OCI-LY7 (cell line): ENCODE measurements at regions not wholly inside any gene's neighbourhood (a gene's known extent, or its start where the extent isn't known, plus 50 kb on each side); places are given as distances from the start of the nearest gene placed in this dataset.

Source experiments
- BruUV-seq: library from RNA; stranded (reverse); fragments of 400-500 nt; replicated peaks from 2 replicates; lab custom pipeline; 2021; lab: Mats Ljungman, UMichigan
- CTCF ChIA-PET: fragments of 300-600 bp; sonication (Branson Sonifier 250); formaldehyde crosslinking; loops from one replicate; lab custom pipeline; 2022; ENCODE audit warnings: antibody characterized with exemption; ENCODE audit not compliant: unreplicated experiment; lab: Charles Lee
- POLR2A ChIA-PET: fragments of 300-600 bp; sonication (Branson Sonifier 250); formaldehyde crosslinking; loops from one replicate; lab custom pipeline; 2022; ENCODE audit warnings: antibody characterized with exemption; lab: Charles Lee
- DNase-seq: peaks from one replicate; pipeline ENCODE4 v3.0.0-alpha.2; 2015; ENCODE audit warnings: low spot score
- H2AFZ ChIP-seq: fragments of 200-600 bp; sonication (generic), shearing (Covaris generic); 2 replicates; pipeline ENCODE4 v1.6.1; 2014; ENCODE audit warnings: mild to moderate bottlenecking, antibody characterized with exemption, low read length, moderate library complexity
- H3K27ac ChIP-seq: fragments of 200-600 bp; sonication (generic); 2 replicates; pipeline ENCODE4 v1.5.1; 2014; ENCODE audit warnings: mixed run types, low read depth, mild to moderate bottlenecking, moderate library complexity, low read length, inconsistent platforms; ENCODE audit not compliant: poor library complexity, severe bottlenecking
- H3K36me3 ChIP-seq: fragments of 200-600 bp; sonication (generic); 2 replicates; pipeline ENCODE4 v1.6.1; 2014; ENCODE audit warnings: mild to moderate bottlenecking, antibody characterized with exemption, low read length, moderate library complexity, mixed read lengths; ENCODE audit not compliant: insufficient read depth
- H3K4me1 ChIP-seq: fragments of 200-600 bp; sonication (generic); 2 replicates; pipeline ENCODE4 v1.5.1; 2014; ENCODE audit warnings: mild to moderate bottlenecking, low read length; ENCODE audit not compliant: insufficient read depth, poor library complexity, severe bottlenecking
- H3K4me2 ChIP-seq: fragments of 200-600 bp; sonication (generic); 2 replicates; pipeline ENCODE4 v1.6.1; 2014; ENCODE audit warnings: mild to moderate bottlenecking, low read length
- H3K4me3 ChIP-seq: fragments of 200-600 bp; sonication (generic); 2 replicates; pipeline ENCODE4 v1.5.1; 2014; ENCODE audit warnings: mild to moderate bottlenecking, low read depth, low read length; ENCODE audit not compliant: poor library complexity, severe bottlenecking
- H3K79me2 ChIP-seq: fragments of 200-600 bp; sonication (generic); 2 replicates; pipeline ENCODE4 v1.6.1; 2016; ENCODE audit warnings: low read depth, mild to moderate bottlenecking, low read length, moderate library complexity, mixed read lengths; ENCODE audit not compliant: insufficient read depth
- H3K9me2 ChIP-seq: fragments of 200-600 bp; sonication (generic); 2 replicates; pipeline ENCODE4 v1.6.1; 2016; ENCODE audit warnings: mild to moderate bottlenecking, low read length, mixed read lengths; ENCODE audit not compliant: insufficient read depth
- H3K9me3 ChIP-seq: fragments of 200-600 bp; sonication (generic); 2 replicates; pipeline ENCODE4 v1.6.1; 2014; ENCODE audit warnings: mild to moderate bottlenecking, mixed run types, low read length, mixed read lengths
- H4K20me1 ChIP-seq: fragments of 200-600 bp; sonication (generic); 2 replicates; pipeline ENCODE4 v1.6.1; 2014; ENCODE audit warnings: mild to moderate bottlenecking, antibody characterized with exemption, low read length, moderate library complexity, mixed read lengths; ENCODE audit not compliant: insufficient read depth
- EZH2phosphoT487 ChIP-seq: fragments of 200-600 bp; sonication (generic); IDR thresholded peaks from 2 replicates; pipeline ENCODE4 v1.6.1; 2018; ENCODE audit warnings: low read depth, borderline replicate concordance, mild to moderate bottlenecking, mixed run types, antibody characterized with exemption, low read length, moderate library complexity, mixed read lengths
- intact Hi-C: fragments of 100-400 bp; cut with micrococcal nuclease; formaldehyde crosslinking; loops from one replicate; pipeline ENCODE4 v1.10.0; 2022; ENCODE audit not compliant: unreplicated experiment
- TF ChIP-seq, protein P1 (sequence below): fragments of 200-600 bp; sonication (generic); conservative IDR thresholded peaks from 2 replicates; pipeline ENCODE4 v1.5.1; 2014; ENCODE audit warnings: mild to moderate bottlenecking, antibody characterized with exemption, low read length, moderate library complexity, mixed read lengths

DNA sequence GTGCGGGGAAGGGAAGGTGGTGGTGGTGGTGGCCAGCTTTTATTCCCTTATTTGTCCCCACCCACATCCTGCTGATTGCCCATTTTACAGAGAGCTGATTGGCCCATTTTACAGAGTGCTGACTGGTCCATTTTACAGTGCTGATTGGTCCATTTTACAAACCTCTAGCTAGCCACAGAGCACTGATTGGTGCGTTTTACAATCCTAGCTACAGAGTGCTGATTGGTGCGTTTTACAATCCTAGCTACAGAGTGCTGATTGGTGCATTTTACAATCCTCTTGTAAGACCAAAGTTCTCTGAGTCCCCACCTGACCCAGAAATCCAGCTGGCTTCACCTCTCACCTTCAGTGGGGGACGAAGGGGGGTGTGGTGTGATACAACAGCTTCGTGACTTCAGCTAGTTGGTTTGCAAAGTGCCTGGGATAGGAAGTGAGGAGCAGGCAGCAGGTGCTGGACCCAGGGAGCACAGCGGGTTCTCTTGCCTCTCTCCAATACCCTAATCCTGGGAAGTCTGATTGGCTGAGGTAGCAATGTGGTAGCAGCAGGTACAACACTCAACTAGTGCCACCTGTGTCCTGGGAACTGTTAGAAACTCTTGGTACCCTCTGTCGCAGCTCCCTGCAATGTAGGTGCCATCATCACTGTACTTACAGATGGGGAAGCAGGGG lies 92.1 kb downstream of the BARX1 start:
- TF ChIP-seq EZH2phosphoT487 = no peak
- TF ChIP-seq, protein P1, sequence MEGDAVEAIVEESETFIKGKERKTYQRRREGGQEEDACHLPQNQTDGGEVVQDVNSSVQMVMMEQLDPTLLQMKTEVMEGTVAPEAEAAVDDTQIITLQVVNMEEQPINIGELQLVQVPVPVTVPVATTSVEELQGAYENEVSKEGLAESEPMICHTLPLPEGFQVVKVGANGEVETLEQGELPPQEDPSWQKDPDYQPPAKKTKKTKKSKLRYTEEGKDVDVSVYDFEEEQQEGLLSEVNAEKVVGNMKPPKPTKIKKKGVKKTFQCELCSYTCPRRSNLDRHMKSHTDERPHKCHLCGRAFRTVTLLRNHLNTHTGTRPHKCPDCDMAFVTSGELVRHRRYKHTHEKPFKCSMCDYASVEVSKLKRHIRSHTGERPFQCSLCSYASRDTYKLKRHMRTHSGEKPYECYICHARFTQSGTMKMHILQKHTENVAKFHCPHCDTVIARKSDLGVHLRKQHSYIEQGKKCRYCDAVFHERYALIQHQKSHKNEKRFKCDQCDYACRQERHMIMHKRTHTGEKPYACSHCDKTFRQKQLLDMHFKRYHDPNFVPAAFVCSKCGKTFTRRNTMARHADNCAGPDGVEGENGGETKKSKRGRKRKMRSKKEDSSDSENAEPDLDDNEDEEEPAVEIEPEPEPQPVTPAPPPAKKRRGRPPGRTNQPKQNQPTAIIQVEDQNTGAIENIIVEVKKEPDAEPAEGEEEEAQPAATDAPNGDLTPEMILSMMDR = no peak
- H3K4me2 ChIP-seq = no peak overlapping the region
- POLR2A ChIA-PET = interaction anchor here (0.6 kb wide), 1 partner anchor 65 kb away, joined by 3 read pairs; no protein-coding TSS in a partner anchor
- no peaks in the 10 kb centered on the region for H4K20me1 ChIP-seq
- H3K4me3 ChIP-seq = no peak overlapping the region
- no peaks in the 10 kb centered on the region for H3K9me2 ChIP-seq
- no peak overlapping the region for H3K27ac ChIP-seq
- no peaks in the 10 kb centered on the region for H3K36me3 ChIP-seq
- H2AFZ ChIP-seq = no peak overlapping the region
- no TSS peak for BruUV-seq
- H3K79me2 ChIP-seq = no peaks in the 10 kb centered on the region
- intact Hi-C loops = no loop called here
- H3K4me1 ChIP-seq = no peaks in the 10 kb centered on the region
- no peaks in the 10 kb centered on the region for H3K9me3 ChIP-seq
- CTCF ChIA-PET = no interaction called here
- DNase-seq = no peak

DNA sequence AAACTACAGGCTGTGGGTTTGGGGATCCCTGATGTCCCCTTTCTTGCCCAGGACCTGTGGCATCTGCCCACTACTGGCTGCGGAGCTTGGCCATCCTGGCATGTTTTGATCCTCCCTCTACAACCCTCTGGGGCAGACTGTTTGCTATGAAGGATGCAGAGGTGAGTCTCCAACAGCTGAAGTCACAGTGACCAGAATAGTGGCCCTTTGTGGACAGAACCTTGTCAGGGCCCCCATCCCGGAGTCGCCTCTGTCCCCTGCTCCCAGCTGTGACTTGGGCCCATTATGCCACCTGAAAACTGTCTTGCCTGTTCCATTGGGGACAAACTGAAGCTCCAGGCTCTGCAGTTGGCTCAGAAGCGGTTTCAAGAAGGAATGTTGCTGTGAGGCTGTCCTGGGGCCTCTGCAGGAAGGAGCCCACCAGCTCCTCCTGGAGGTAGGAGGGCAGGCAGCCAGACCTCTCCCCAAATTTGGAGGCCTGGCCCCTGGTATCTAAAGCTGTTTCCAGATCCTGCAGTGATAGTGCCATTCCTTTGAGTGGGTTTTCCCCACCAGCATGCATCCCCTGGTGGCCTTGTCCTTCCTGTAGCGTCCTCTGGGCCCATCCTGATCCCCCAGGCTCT lies 93.3 kb downstream of the BARX1 start:
- no peaks in the 10 kb centered on the region for H3K79me2 ChIP-seq
- H3K27ac ChIP-seq = no peak overlapping the region
- no peak overlapping the region for H3K4me3 ChIP-seq
- H3K4me1 ChIP-seq = no peaks in the 10 kb centered on the region
- no peaks in the 10 kb centered on the region for H3K36me3 ChIP-seq
- no peaks in the 10 kb centered on the region for H3K9me2 ChIP-seq
- intact Hi-C loops = no loop called here
- DNase-seq = no peak
- no peak overlapping the region for H3K4me2 ChIP-seq
- no peaks in the 10 kb centered on the region for H4K20me1 ChIP-seq
- H2AFZ ChIP-seq = no peak overlapping the region
- TF ChIP-seq, protein P1 = no peak
- no TSS peak for BruUV-seq
- POLR2A ChIA-PET = no interaction called here
- CTCF ChIA-PET = no interaction called here
- H3K9me3 ChIP-seq = no peaks in the 10 kb centered on the region
